ENCODE measurements at regions not wholly inside any gene's neighbourhood (a gene's known extent, or its start where the extent isn't known, plus 50 kb on each side); places are given as distances from the start of the nearest gene placed in this dataset.
"Not testable (repeated sequence)": the region's sequence is repeated elsewhere in the genome, so short reads cannot be mapped to it uniquely, and the experiment has no call there.

DNA sequence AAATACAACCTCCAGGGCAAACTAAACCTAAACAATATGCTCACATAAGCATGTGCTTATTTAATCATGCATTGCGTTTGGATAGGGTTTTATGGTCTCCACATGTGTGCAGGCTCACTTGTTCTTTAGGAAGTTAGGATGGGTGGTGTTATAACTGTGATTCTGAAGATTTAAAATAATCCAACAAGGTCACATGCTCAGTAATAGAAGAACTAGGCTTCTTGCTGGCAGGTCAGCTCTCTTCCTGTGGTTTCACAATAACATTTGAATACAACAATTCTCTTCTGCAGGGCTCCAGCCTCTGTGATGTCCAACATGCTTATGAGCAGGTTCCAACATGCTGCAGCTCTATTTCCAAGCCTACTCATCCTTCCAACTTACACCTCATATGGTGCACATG, 84.0 kb downstream of the MYL12B start:
- no peak for DNase-seq (ENCODE audit: low read depth)
- TF ChIP-seq, protein P1, sequence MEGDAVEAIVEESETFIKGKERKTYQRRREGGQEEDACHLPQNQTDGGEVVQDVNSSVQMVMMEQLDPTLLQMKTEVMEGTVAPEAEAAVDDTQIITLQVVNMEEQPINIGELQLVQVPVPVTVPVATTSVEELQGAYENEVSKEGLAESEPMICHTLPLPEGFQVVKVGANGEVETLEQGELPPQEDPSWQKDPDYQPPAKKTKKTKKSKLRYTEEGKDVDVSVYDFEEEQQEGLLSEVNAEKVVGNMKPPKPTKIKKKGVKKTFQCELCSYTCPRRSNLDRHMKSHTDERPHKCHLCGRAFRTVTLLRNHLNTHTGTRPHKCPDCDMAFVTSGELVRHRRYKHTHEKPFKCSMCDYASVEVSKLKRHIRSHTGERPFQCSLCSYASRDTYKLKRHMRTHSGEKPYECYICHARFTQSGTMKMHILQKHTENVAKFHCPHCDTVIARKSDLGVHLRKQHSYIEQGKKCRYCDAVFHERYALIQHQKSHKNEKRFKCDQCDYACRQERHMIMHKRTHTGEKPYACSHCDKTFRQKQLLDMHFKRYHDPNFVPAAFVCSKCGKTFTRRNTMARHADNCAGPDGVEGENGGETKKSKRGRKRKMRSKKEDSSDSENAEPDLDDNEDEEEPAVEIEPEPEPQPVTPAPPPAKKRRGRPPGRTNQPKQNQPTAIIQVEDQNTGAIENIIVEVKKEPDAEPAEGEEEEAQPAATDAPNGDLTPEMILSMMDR (IDR thresholded peaks at IDR 0.05; ENCODE audit: insufficient read depth, low read length, poor library complexity, severe bottlenecking) = no peak
- Histone ChIP-seq H3K36me3 (ENCODE audit: control insufficient read depth, insufficient read depth, low read length) (no peaks in the 10 kb centered on the region), H3K27me3 (ENCODE audit: control insufficient read depth, insufficient read depth, low read length) (no peaks in the 10 kb centered on the region), H3K4me3 (ENCODE audit: low read depth, low read length) (no peak overlapping the region)

DNA sequence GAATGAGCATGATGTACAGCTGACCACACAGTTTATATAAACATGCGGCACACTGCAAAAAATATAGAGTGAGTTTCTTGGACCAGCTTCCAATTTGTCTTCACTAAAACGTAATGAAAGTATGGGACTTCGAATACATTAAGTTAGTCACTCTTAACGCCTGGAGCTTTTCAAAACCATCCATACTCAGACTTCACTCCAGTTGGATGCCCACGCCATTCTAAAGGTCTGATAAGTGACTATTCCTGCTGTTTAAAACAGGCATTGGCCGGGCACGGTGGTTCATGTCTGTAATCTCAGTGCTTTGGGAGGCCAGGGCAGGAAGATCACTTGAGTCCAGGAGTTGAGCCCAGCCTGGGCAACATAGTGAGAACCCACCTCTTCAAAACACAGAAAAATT, 84.6 kb downstream of the MYL12B start:
- Histone ChIP-seq H3K27me3 (ENCODE audit: control insufficient read depth, insufficient read depth, low read length) (no peaks in the 10 kb centered on the region), H3K36me3 (ENCODE audit: control insufficient read depth, insufficient read depth, low read length) (no peaks in the 10 kb centered on the region), H3K4me3 (ENCODE audit: low read depth, low read length) (no peak overlapping the region)
- DNase-seq (ENCODE audit: low read depth) = no peak
- TF ChIP-seq, protein P1 (IDR thresholded peaks at IDR 0.05; ENCODE audit: insufficient read depth, low read length, poor library complexity, severe bottlenecking) = no peak

DNA sequence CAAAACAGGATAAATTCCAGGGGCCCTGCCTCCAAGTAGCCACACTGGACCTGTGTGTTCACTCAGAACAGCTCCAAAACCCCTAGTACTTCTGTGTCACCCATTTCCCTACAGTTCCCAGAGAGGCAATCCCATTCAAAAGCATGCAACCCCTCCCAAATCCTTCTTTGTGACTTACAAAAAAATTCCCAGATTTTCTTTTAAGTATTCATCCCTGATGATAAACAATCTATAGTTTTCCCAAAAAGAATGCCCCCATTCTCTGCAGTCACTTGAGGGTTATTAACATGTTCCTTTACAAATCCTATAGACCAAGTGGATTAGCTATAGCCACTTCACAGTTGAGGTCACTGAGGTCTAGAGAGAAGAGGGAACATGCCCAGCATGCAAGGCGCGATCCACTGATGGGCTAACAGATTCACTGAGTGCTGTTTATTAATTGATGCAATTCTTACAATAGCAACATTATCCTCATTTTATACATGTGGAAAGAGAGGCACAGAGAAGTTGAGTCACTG, 85.4 kb downstream of the MYL12B start:
- Histone ChIP-seq H3K27me3 (ENCODE audit: control insufficient read depth, insufficient read depth, low read length) (no peaks in the 10 kb centered on the region), H3K4me3 (ENCODE audit: low read depth, low read length) (no peak overlapping the region), H3K36me3 (ENCODE audit: control insufficient read depth, insufficient read depth, low read length) (no peaks in the 10 kb centered on the region)
- no peak for DNase-seq (ENCODE audit: low read depth)
- TF ChIP-seq, protein P1 (IDR thresholded peaks at IDR 0.05; ENCODE audit: insufficient read depth, low read length, poor library complexity, severe bottlenecking) = no peak

DNA sequence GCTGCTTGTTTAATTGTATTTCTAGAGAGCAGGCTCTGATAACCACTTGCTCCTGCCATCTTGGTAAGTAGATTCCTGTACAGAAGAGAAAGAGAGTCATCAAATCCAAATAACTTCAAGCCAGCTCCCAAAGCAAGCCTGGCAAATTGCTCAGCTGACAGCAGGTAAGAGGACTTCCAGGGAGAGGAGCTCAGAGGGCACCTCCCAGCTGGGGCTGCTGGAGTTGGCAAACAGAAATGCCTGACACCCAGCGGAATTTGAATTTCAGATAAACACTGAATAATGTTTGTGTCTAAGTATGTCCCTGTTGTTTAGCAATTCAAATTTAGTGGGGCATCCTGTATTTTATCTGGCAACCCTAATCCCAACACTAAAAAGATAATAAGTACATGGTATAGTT, 86.2 kb downstream of the MYL12B start:
- no peak for DNase-seq (ENCODE audit: low read depth)
- TF ChIP-seq, protein P1 (IDR thresholded peaks at IDR 0.05; ENCODE audit: insufficient read depth, low read length, poor library complexity, severe bottlenecking) = no peak

DNA sequence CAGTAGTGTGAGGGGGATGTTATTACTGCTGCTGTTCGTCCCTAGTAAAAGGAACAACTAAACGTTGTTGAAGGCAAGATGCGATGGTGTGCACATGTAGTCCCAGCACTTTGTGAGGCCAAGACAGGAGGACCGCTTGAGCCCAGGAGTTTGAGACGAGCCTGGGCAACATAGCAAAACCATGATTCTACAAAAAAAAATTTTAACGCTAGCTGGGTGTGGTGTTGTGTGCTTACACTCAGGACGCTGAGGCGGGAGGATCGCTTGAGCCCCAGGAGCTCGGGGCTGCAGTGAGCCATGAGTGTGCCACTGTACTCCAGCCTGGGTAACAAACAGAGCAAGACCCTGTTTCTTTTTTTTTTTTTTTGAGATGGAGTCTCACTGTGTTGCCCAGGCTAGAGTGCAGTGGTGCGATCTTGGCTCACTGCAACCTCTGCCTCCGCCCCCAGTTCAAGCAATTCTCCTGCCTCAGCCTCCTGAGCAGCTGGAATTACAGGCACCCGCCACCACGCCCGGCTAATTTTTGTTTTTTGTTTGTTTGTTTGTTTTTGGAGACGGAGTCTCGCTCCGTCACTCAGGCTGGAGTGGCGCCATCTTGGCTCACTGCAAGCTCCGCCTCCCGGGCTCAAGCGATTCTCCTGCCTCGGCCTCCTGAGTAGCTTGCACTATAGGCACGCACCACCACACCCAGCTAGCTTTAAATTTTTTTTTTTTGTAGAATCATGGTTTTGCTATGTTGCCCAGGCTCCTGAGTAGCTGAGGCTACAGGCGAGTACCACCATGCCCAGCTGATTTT, 87.3 kb downstream of the MYL12B start:
- not testable (repeated sequence) for DNase-seq (ENCODE audit: low read depth); H3K27me3 ChIP-seq (ENCODE audit: control insufficient read depth, insufficient read depth, low read length); H3K36me3 ChIP-seq (ENCODE audit: control insufficient read depth, insufficient read depth, low read length); H3K4me3 ChIP-seq (ENCODE audit: low read depth, low read length)

More for the DNA sequence above, 86.2 kb downstream of the MYL12B start:
- no peak overlapping the region for H3K4me3 ChIP-seq (ENCODE audit: low read depth, low read length)
- H3K36me3 ChIP-seq (ENCODE audit: control insufficient read depth, insufficient read depth, low read length) = no peaks in the 10 kb centered on the region
- no peaks in the 10 kb centered on the region for H3K27me3 ChIP-seq (ENCODE audit: control insufficient read depth, insufficient read depth, low read length)

DNA sequence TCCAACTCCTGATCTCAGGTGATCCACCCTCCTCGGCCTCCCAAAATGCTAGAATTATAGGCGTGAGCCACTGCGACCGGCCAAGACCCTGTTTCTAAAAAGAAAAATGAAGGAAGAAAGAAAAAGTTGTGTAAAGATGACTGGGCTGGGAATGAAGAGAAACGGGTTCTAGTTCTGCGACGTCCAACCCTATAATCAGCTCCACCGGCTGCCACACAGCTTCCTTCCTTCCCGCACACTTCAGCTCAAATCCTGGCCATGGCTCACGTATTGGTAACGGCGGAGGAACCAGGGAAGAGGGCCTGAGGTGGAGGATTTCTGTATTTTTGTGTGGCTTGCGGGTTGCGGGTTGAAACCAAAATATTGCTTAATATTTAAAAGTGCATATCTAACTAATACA, 88.1 kb downstream of the MYL12B start:
- no peak for DNase-seq (ENCODE audit: low read depth)
- TF ChIP-seq, protein P1 (IDR thresholded peaks at IDR 0.05; ENCODE audit: insufficient read depth, low read length, poor library complexity, severe bottlenecking) = no peak
- no peaks in the 10 kb centered on the region for H3K27me3 ChIP-seq (ENCODE audit: control insufficient read depth, insufficient read depth, low read length)
- no peaks in the 10 kb centered on the region for H3K36me3 ChIP-seq (ENCODE audit: control insufficient read depth, insufficient read depth, low read length)
- H3K4me3 ChIP-seq (ENCODE audit: low read depth, low read length) = no peak overlapping the region

Measured in kidney epithelial cell (primary cell).